ENCODE measurements at regions not wholly inside any gene's neighbourhood (a gene's known extent, or its start where the extent isn't known, plus 50 kb on each side); places are given as distances from the start of the nearest gene placed in this dataset.
A peak's percentile ranks its signal among the peaks of the same experiment; 100 is the strongest.

DNA sequence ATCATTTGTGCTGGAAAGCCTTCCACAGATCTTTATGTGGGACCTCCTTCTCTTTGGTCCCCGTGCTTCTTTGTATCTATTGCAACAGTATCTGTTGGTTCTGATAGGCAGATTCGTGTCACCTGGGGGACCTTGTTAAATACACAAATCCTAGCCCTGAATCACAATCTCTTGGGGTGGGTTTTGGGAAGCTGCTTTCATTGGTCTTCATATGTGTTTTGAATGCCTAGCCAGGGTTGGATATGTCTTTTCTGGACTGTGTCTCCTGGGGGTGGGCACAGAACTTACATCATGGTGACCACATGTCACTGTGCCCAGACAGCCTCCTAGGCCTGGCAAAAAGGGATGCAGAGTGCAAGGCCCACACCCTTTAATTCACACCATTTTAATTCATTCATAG is 81.0 kb upstream of the HNF1B start:
- H3K9me3 ChIP-seq (ENCODE audit: insufficient read depth, low read depth, low read length): no peaks in the 10 kb centered on the region
- H3K36me3 ChIP-seq (ENCODE audit: control insufficient read depth in 1 of 2, insufficient read depth in 2 of 2, low read length in 2 of 2): no peaks in the 10 kb centered on the region
- H3K4me2 ChIP-seq (ENCODE audit: low read length): no peak overlapping the region
- H2BK5ac ChIP-seq (ENCODE audit: low read depth, low read length, poor library complexity): no peak overlapping the region
- WGBS (ENCODE audit: extremely low coverage, insufficient coverage, insufficient read length): no CpG with 5 or more reads among the region's 2 CpGs
- H3K27ac ChIP-seq (ENCODE audit: low read depth, low read length): no peak overlapping the region
- H3K4me3 ChIP-seq (ENCODE audit: low read depth, low read length): no peak overlapping the region
- H2BK120ac ChIP-seq (ENCODE audit: insufficient read depth, low read length, poor library complexity): no peak overlapping the region
- no peak overlapping the region for H4K91ac ChIP-seq (ENCODE audit: low read depth, low read length)
- H3K23ac ChIP-seq (ENCODE audit: low read length): no peak overlapping the region
- no peak overlapping the region for H3K4ac ChIP-seq (ENCODE audit: low read depth, low read length)
- no peak overlapping the region for H4K8ac ChIP-seq (ENCODE audit: low read depth, low read length)
- H3K18ac ChIP-seq (ENCODE audit: low read length): no peak overlapping the region
- H3K9ac ChIP-seq (ENCODE audit: low read length): no peak overlapping the region
- no peaks in the 10 kb centered on the region for H3K79me2 ChIP-seq (ENCODE audit: control insufficient read depth, insufficient read depth, low read length, poor library complexity)
- peaks cover 2% of the 10 kb centered on the region for H3K79me1 ChIP-seq (ENCODE audit: low read length)
- no peak for DNase-seq
- no peak overlapping the region for H4K12ac ChIP-seq (ENCODE audit: low read depth, low read length)
- H2AK5ac ChIP-seq (ENCODE audit: low read length): no peak overlapping the region
- H3K27me3 ChIP-seq (ENCODE audit: insufficient read depth, low read length): no peaks in the 10 kb centered on the region
- no peak overlapping the region for H2AFZ ChIP-seq (ENCODE audit: insufficient read depth, low read length, poor library complexity)
- no peak overlapping the region for H2BK12ac ChIP-seq (ENCODE audit: low read length)
- no peak overlapping the region for H3K14ac ChIP-seq (ENCODE audit: low read length)
- peaks cover 3% of the 10 kb centered on the region in 2 experiments for H3K4me1 ChIP-seq (ENCODE audit: control insufficient read depth in 1 of 2, insufficient read depth in 2 of 2, low read length in 2 of 2)

- no peak overlapping the region for H3K18ac ChIP-seq (ENCODE audit: low read length)
- H3K79me1 ChIP-seq (ENCODE audit: low read length): peaks cover 2% of the 10 kb centered on the region
- H3K27ac ChIP-seq (ENCODE audit: low read depth, low read length): no peak overlapping the region
- no peak overlapping the region for H4K12ac ChIP-seq (ENCODE audit: low read depth, low read length)
- H2BK12ac ChIP-seq (ENCODE audit: low read length): no peak overlapping the region
- no peak overlapping the region for H2AFZ ChIP-seq (ENCODE audit: insufficient read depth, low read length, poor library complexity)
- H3K9me3 ChIP-seq (ENCODE audit: insufficient read depth, low read depth, low read length): no peaks in the 10 kb centered on the region
- H2BK5ac ChIP-seq (ENCODE audit: low read depth, low read length, poor library complexity): no peak overlapping the region
- H3K14ac ChIP-seq (ENCODE audit: low read length): no peak overlapping the region
- H3K4me1 ChIP-seq (ENCODE audit: control insufficient read depth in 1 of 2, insufficient read depth in 2 of 2, low read length in 2 of 2): peaks cover 3% of the 10 kb centered on the region in 2 experiments
- H3K79me2 ChIP-seq (ENCODE audit: control insufficient read depth, insufficient read depth, low read length, poor library complexity): no peaks in the 10 kb centered on the region
- DNase-seq: no peak
- H3K4ac ChIP-seq (ENCODE audit: low read depth, low read length): no peak overlapping the region
- no peak overlapping the region for H2AK5ac ChIP-seq (ENCODE audit: low read length)
- H3K9ac ChIP-seq (ENCODE audit: low read length): no peak overlapping the region
- H4K91ac ChIP-seq (ENCODE audit: low read depth, low read length): no peak overlapping the region
- no peak overlapping the region for H3K4me3 ChIP-seq (ENCODE audit: low read depth, low read length)
- no peaks in the 10 kb centered on the region for H3K27me3 ChIP-seq (ENCODE audit: insufficient read depth, low read length)
- no peak overlapping the region for H3K23ac ChIP-seq (ENCODE audit: low read length)
- H3K36me3 ChIP-seq (ENCODE audit: control insufficient read depth in 1 of 2, insufficient read depth in 2 of 2, low read length in 2 of 2): no peaks in the 10 kb centered on the region
- no peak overlapping the region for H3K4me2 ChIP-seq (ENCODE audit: low read length)
- no peak overlapping the region for H2BK120ac ChIP-seq (ENCODE audit: insufficient read depth, low read length, poor library complexity)
- no peak overlapping the region for H4K8ac ChIP-seq (ENCODE audit: low read depth, low read length)
- WGBS (ENCODE audit: extremely low coverage, insufficient coverage, insufficient read length): no CpG with 5 or more reads among the region's 13 CpGs
Measured at GRCh38 chr17:37824534-37825485, 80.0 kb upstream of the HNF1B start.

DNA sequence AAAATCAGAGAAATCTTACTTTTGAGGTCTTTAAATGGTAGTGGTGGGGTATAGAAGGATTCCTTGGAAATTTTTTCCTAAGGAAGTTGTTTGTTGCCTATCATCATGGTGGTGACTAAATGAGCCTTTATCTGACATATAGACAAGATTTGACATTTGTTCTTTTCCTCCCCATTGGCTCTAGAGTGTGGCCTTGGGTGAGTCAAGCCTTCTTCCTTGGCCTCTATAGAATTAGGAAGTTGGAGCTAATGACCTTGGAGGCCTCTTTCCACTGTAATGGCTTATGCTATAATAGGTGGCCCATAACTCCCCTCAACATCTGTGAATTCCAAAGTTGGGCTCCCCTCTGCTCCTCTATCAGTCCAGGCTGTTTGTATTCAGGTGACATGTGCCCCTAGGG is 79.1 kb upstream of the HNF1B start:
- H3K18ac ChIP-seq (ENCODE audit: low read length): no peak overlapping the region
- H2AK5ac ChIP-seq (ENCODE audit: low read length): no peak overlapping the region
- no peak overlapping the region for H2AFZ ChIP-seq (ENCODE audit: insufficient read depth, low read length, poor library complexity)
- H3K27me3 ChIP-seq (ENCODE audit: insufficient read depth, low read length): no peaks in the 10 kb centered on the region
- H3K9me3 ChIP-seq (ENCODE audit: insufficient read depth, low read depth, low read length): no peaks in the 10 kb centered on the region
- H3K14ac ChIP-seq (ENCODE audit: low read length): no peak overlapping the region
- no peak overlapping the region for H3K4ac ChIP-seq (ENCODE audit: low read depth, low read length)
- no peak overlapping the region for H3K27ac ChIP-seq (ENCODE audit: low read depth, low read length)
- H3K4me3 ChIP-seq (ENCODE audit: low read depth, low read length): no peak overlapping the region
- H2BK12ac ChIP-seq (ENCODE audit: low read length): no peak overlapping the region
- no peak for DNase-seq
- H3K79me2 ChIP-seq (ENCODE audit: control insufficient read depth, insufficient read depth, low read length, poor library complexity): no peaks in the 10 kb centered on the region
- H4K91ac ChIP-seq (ENCODE audit: low read depth, low read length): no peak overlapping the region
- no peak overlapping the region for H2BK5ac ChIP-seq (ENCODE audit: low read depth, low read length, poor library complexity)
- no peak overlapping the region for H2BK120ac ChIP-seq (ENCODE audit: insufficient read depth, low read length, poor library complexity)
- no peaks in the 10 kb centered on the region for H3K36me3 ChIP-seq (ENCODE audit: control insufficient read depth in 1 of 2, insufficient read depth in 2 of 2, low read length in 2 of 2)
- H4K12ac ChIP-seq (ENCODE audit: low read depth, low read length): no peak overlapping the region
- no peak overlapping the region for H4K8ac ChIP-seq (ENCODE audit: low read depth, low read length)
- peaks cover 3% of the 10 kb centered on the region in 2 experiments for H3K4me1 ChIP-seq (ENCODE audit: control insufficient read depth in 1 of 2, insufficient read depth in 2 of 2, low read length in 2 of 2)
- no peak overlapping the region for H3K4me2 ChIP-seq (ENCODE audit: low read length)
- H3K79me1 ChIP-seq (ENCODE audit: low read length): peaks cover 2% of the 10 kb centered on the region
- H3K23ac ChIP-seq (ENCODE audit: low read length): no peak overlapping the region
- H3K9ac ChIP-seq (ENCODE audit: low read length): no peak overlapping the region

- Histone ChIP-seq H3K9ac (ENCODE audit: low read length) (no peak overlapping the region), H4K12ac (ENCODE audit: low read depth, low read length) (no peak overlapping the region), H3K4me2 (ENCODE audit: low read length) (no peak overlapping the region), H3K4me1 (ENCODE audit: control insufficient read depth in 1 of 2, insufficient read depth in 2 of 2, low read length in 2 of 2) (peaks cover 3% of the 10 kb centered on the region in 2 experiments), H3K27me3 (ENCODE audit: insufficient read depth, low read length) (no peaks in the 10 kb centered on the region), H3K27ac (ENCODE audit: low read depth, low read length) (no peak overlapping the region), H3K23ac (ENCODE audit: low read length) (no peak overlapping the region), H3K18ac (ENCODE audit: low read length) (no peak overlapping the region), H2AFZ (ENCODE audit: insufficient read depth, low read length, poor library complexity) (no peak overlapping the region), H2BK12ac (ENCODE audit: low read length) (no peak overlapping the region), H3K14ac (ENCODE audit: low read length) (no peak overlapping the region), H3K4ac (ENCODE audit: low read depth, low read length) (no peak overlapping the region), H2BK120ac (ENCODE audit: insufficient read depth, low read length, poor library complexity) (no peak overlapping the region), H2AK5ac (ENCODE audit: low read length) (no peak overlapping the region), H4K91ac (ENCODE audit: low read depth, low read length) (no peak overlapping the region), H3K4me3 (ENCODE audit: low read depth, low read length) (no peak overlapping the region), H3K9me3 (ENCODE audit: insufficient read depth, low read depth, low read length) (no peaks in the 10 kb centered on the region), H4K8ac (ENCODE audit: low read depth, low read length) (no peak overlapping the region), H3K79me1 (ENCODE audit: low read length) (peaks cover 2% of the 10 kb centered on the region), H3K79me2 (ENCODE audit: control insufficient read depth, insufficient read depth, low read length, poor library complexity) (no peaks in the 10 kb centered on the region), H3K36me3 (ENCODE audit: control insufficient read depth in 1 of 2, insufficient read depth in 2 of 2, low read length in 2 of 2) (no peaks in the 10 kb centered on the region), H2BK5ac (ENCODE audit: low read depth, low read length, poor library complexity) (no peak overlapping the region)
- peak in 1 of 2 donors; percentile 19 for DNase-seq
- WGBS (ENCODE audit: extremely low coverage, insufficient coverage, insufficient read length): no CpG with 5 or more reads among the region's 5 CpGs
Measured at GRCh38 chr17:37820995-37821713, 76.3 kb upstream of the HNF1B start.
